Esophagus squamous epithelium (tissue), 5 donors: ENCODE measurements at regions not wholly inside any gene's neighbourhood (a gene's known extent, or its start where the extent isn't known, plus 50 kb on each side); places are given as distances from the start of the nearest gene placed in this dataset.

Experiments used
- DNase-seq: peaks from one replicate; lab custom pipeline; 2025; lab: John Stamatoyannopoulos, UW
- H3K27ac ChIP-seq, 4 donors: fragments of 200-600 bp; sonication (generic); one replicate each; pipeline ENCODE4 v1.5.1; 2016 to 2019; ENCODE audit warnings: mild to moderate bottlenecking in 1 of 4
- H3K27me3 ChIP-seq, 4 donors: fragments of 200-600 bp; sonication (generic); 1 replicate in 3 of 4; 2 replicates in 1 of 4; pipeline versions ENCODE4 v1.5.1 to v1.6.0; 2017 to 2021; ENCODE audit warnings: antibody characterized with exemption in 1 of 4
- H3K36me3 ChIP-seq, 3 donors: fragments of 200-600 bp; sonication (generic); one replicate each; pipeline ENCODE4 v1.5.1; 2016 to 2019
- H3K4me1 ChIP-seq, 3 donors: fragments of 200-600 bp; sonication (generic); one replicate each; pipeline ENCODE4 v1.5.1; 2017 to 2019
- H3K4me3 ChIP-seq, 4 donors: fragments of 200-600 bp; sonication (generic); 1 replicate in 3 of 4; 2 replicates in 1 of 4; pipeline ENCODE4 v1.5.1; 2016 to 2019; ENCODE audit warnings: mild to moderate bottlenecking in 2 of 4, moderate library complexity in 1 of 4
- H3K9me3 ChIP-seq, 3 donors: fragments of 200-600 bp; sonication (generic); one replicate each; pipeline ENCODE4 v1.5.1; 2016 to 2019
- POLR2A ChIP-seq, 4 donors: fragments of 450-650 bp; IDR thresholded peaks; one replicate each; pipeline ENCODE4 v1.6.1; 2017; ENCODE audit warnings: antibody characterized with exemption in 4 of 4, mild to moderate bottlenecking in 4 of 4, moderate library complexity in 3 of 4
- WGBS, 2 donors: methylation state at CpG; one replicate each; pipeline ENCODE4 v1.1.5; 2018; 5-methylcytosine and 5-hydroxymethylcytosine counted together
- intact Hi-C: fragments of 100-400 bp; cut with DNase I; formaldehyde crosslinking; loops from one replicate; pipeline ENCODE4 v1.15.0; 2022
- small RNA-seq, 4 donors: library from RNA; depleted of rRNA; stranded (forward); fragments of <200 nt; gene quantifications; one replicate each; pipeline ENCODE3, GENCODE V24; 2016
- TF ChIP-seq, protein P1 (sequence below), 6 experiments: fragments of 450-650 bp in 4 of 6; fragments of 200-600 bp in 2 of 6; sonication (generic) in 2 of 6; IDR thresholded peaks; one replicate each; pipeline ENCODE4 v1.5.1; 2016 to 2019; ENCODE audit warnings: antibody characterized with exemption in 6 of 6, mild to moderate bottlenecking in 4 of 6, moderate library complexity in 4 of 6
- donor health status: DM: yes; HTN: yes; CAD: no.

DNA sequence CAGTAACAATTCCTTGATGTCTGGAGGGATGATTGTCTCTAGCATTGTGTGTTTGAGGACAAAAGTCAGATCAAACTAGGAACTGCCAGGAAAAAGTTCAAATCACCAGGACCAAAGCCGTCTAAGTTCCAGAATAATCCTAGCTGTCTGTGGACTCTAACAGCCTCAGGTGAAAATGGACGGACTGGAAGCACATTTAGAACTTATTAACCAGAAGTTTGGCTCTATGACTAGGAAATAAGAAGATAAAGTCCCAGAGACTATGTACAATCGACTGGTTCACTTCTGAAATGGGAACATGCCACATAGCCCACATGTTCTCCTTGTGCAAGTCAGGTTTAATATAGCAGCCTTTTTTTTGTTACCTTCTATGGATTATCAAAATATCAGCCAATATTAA is 50.6 kb upstream of the SGO1 start:
- Histone ChIP-seq H3K4me3 (no peak overlapping the region), H3K4me1 (peaks cover 0 to 15% (median 0%) of the 10 kb centered on the region in 3 donors), H3K27ac (no peak overlapping the region), H3K27me3 (no peaks in the 10 kb centered on the region), H3K36me3 (no peaks in the 10 kb centered on the region), H3K9me3 (no peaks in the 10 kb centered on the region)
- no peak for DNase-seq
- TF ChIP-seq, protein P1, sequence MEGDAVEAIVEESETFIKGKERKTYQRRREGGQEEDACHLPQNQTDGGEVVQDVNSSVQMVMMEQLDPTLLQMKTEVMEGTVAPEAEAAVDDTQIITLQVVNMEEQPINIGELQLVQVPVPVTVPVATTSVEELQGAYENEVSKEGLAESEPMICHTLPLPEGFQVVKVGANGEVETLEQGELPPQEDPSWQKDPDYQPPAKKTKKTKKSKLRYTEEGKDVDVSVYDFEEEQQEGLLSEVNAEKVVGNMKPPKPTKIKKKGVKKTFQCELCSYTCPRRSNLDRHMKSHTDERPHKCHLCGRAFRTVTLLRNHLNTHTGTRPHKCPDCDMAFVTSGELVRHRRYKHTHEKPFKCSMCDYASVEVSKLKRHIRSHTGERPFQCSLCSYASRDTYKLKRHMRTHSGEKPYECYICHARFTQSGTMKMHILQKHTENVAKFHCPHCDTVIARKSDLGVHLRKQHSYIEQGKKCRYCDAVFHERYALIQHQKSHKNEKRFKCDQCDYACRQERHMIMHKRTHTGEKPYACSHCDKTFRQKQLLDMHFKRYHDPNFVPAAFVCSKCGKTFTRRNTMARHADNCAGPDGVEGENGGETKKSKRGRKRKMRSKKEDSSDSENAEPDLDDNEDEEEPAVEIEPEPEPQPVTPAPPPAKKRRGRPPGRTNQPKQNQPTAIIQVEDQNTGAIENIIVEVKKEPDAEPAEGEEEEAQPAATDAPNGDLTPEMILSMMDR (IDR thresholded peaks at IDR 0.05), result no peak
- TF ChIP-seq POLR2A (IDR thresholded peaks at IDR 0.05), result no peak
- intact Hi-C loops, result no loop called here
- WGBS, 2 donors, result 38 to 67% methylated on average over 3 of the region's 3 CpGs

Small RNAs in the stretch of these regions (small RNA-seq; reads per million reads assigned to genes)
- gene RNU6-815P (0 reads per million in 4 donors), gene RNU6-822P (0 reads per million in 4 donors)
